ENCODE measurements at regions not wholly inside any gene's neighbourhood (a gene's known extent, or its start where the extent isn't known, plus 50 kb on each side); places are given as distances from the start of the nearest gene placed in this dataset.

DNA sequence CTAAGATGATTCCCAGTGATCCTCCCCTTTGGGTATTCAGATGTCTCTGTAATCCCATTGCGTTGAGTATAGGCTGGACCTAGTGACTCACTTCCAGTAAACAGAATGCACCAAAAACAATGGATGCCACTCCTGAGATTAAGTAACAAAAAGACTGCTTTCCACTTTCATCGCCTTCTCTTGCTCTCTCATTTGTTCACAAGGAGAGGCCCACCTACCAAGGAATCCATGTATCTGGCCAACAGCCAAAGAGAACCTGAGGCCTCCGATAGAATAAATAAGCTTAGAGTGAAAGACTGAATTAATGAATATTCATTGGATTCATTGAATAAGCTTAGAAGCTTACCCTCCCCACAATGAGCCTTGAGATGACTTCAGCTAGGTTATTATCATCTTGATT is 454.6 kb downstream of the KCNA4 start:
- TF ChIP-seq EP300 (IDR thresholded peaks at IDR 0.05; ENCODE audit: borderline replicate concordance) (no peak), FOXM1 (IDR thresholded peaks at IDR 0.05; ENCODE audit: borderline replicate concordance, low read depth) (no peak), TAF1 (IDR thresholded peaks at IDR 0.05; ENCODE audit: low read depth) (no peak), CREB1 (IDR thresholded peaks at IDR 0.05; ENCODE audit: low read depth) (no peak), RAD21 (IDR thresholded peaks at IDR 0.05; ENCODE audit: low read depth) (no peak), TCF12 (IDR thresholded peaks at IDR 0.05; ENCODE audit: low read depth) (no peak), CEBPB (IDR thresholded peaks at IDR 0.05) (no peak), EGR1 (IDR thresholded peaks at IDR 0.05) (no peak)
- TF ChIP-seq, protein P1, sequence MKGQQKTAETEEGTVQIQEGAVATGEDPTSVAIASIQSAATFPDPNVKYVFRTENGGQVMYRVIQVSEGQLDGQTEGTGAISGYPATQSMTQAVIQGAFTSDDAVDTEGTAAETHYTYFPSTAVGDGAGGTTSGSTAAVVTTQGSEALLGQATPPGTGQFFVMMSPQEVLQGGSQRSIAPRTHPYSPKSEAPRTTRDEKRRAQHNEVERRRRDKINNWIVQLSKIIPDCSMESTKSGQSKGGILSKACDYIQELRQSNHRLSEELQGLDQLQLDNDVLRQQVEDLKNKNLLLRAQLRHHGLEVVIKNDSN (IDR thresholded peaks at IDR 0.05) = no peak
- TF ChIP-seq, protein P2, sequence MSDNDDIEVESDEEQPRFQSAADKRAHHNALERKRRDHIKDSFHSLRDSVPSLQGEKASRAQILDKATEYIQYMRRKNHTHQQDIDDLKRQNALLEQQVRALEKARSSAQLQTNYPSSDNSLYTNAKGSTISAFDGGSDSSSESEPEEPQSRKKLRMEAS (IDR thresholded peaks at IDR 0.05) = no peak
- TF ChIP-seq, protein P3, sequence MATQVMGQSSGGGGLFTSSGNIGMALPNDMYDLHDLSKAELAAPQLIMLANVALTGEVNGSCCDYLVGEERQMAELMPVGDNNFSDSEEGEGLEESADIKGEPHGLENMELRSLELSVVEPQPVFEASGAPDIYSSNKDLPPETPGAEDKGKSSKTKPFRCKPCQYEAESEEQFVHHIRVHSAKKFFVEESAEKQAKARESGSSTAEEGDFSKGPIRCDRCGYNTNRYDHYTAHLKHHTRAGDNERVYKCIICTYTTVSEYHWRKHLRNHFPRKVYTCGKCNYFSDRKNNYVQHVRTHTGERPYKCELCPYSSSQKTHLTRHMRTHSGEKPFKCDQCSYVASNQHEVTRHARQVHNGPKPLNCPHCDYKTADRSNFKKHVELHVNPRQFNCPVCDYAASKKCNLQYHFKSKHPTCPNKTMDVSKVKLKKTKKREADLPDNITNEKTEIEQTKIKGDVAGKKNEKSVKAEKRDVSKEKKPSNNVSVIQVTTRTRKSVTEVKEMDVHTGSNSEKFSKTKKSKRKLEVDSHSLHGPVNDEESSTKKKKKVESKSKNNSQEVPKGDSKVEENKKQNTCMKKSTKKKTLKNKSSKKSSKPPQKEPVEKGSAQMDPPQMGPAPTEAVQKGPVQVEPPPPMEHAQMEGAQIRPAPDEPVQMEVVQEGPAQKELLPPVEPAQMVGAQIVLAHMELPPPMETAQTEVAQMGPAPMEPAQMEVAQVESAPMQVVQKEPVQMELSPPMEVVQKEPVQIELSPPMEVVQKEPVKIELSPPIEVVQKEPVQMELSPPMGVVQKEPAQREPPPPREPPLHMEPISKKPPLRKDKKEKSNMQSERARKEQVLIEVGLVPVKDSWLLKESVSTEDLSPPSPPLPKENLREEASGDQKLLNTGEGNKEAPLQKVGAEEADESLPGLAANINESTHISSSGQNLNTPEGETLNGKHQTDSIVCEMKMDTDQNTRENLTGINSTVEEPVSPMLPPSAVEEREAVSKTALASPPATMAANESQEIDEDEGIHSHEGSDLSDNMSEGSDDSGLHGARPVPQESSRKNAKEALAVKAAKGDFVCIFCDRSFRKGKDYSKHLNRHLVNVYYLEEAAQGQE (IDR thresholded peaks at IDR 0.05; ENCODE audit: low read depth) = no peak

Measured in Ishikawa (cell line).